Upper lobe of left lung (tissue), 4 donors: ENCODE measurements at regions not wholly inside any gene's neighbourhood (a gene's known extent, or its start where the extent isn't known, plus 50 kb on each side); places are given as distances from the start of the nearest gene placed in this dataset.

Experiments
- CTCF ChIP-seq, 6 experiments: fragments of 450-650 bp in 4 of 6; fragments of 200-600 bp in 2 of 6; sonication (generic) in 2 of 6; IDR thresholded peaks; one replicate each; pipeline ENCODE4 v1.5.1; 2016 to 2019; ENCODE audit warnings: antibody characterized with exemption in 6 of 6
- EP300 ChIP-seq, 4 donors: sonication (generic); formaldehyde crosslinking; IDR thresholded peaks; one replicate each; pipeline ENCODE4 v1.5.1; 2017; ENCODE audit warnings: antibody characterized with exemption in 4 of 4, control low read depth in 2 of 4
- POLR2A ChIP-seq, 4 donors: fragments of 450-650 bp; IDR thresholded peaks; one replicate each; pipeline ENCODE4 v1.5.1; 2016 to 2017; ENCODE audit warnings: antibody characterized with exemption in 4 of 4, mild to moderate bottlenecking in 2 of 4

DNA sequence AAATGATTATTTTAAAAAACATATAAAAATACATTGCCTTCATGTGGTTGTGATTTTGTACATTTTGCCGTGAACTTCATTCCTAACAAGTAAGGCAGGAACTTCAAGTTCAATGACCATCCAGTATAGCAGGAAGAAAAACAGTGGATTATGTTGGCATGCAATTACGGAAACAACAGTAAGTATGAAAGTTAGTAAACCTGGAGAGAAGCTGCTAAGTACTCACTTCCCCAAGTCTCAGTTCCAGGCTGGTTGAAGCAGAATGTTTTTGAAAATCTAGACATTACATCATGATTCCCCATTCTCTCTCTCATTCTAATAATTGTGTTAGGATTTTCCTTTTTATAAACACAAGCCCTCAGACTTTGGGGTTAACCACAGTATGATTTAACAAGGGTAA, 987.1 kb upstream of the KLHL29 start:
- TF ChIP-seq POLR2A (IDR thresholded peaks at IDR 0.05): no peak
- no peak for TF ChIP-seq CTCF (IDR thresholded peaks at IDR 0.05)
- TF ChIP-seq EP300 (IDR thresholded peaks at IDR 0.05): no peak
